ENCODE measurements at regions not wholly inside any gene's neighbourhood (a gene's known extent, or its start where the extent isn't known, plus 50 kb on each side); places are given as distances from the start of the nearest gene placed in this dataset.

GRCh38 chr22:49186293-49186692 is 641.4 kb downstream of the BRD1 start:
- CTCF ChIA-PET = no interaction called here
- H3K27ac ChIP-seq (ENCODE audit: low read length) = no peak overlapping the region
- H3K4me1 ChIP-seq (ENCODE audit: control insufficient read depth, insufficient read depth, low read length) = no peaks in the 10 kb centered on the region
- ATAC-seq (no peak), DNase-seq (ENCODE audit: low read depth, low spot score) (no peak)
- no peak overlapping the region for H3K4me3 ChIP-seq (ENCODE audit: low read depth in 2 of 2, low read length in 2 of 2)
- no peaks in the 10 kb centered on the region for H3K9me3 ChIP-seq (ENCODE audit: control insufficient read depth, insufficient read depth, low read depth, low read length)
- in situ Hi-C loops (cut with HindIII; ENCODE audit: low pct_unique_long_range_greater_than_20kb, low sequenced_read_pairs) (no loop called here), intact Hi-C loops (cut with micrococcal nuclease; ENCODE audit: unreplicated experiment) (no loop called here)
- no peaks in the 10 kb centered on the region; the same call in 1 of the 2 replicates for H3K27me3 ChIP-seq (ENCODE audit: control insufficient read depth, insufficient read depth, low read length)
- TF ChIP-seq CTCF (IDR thresholded peaks at IDR 0.05) = no peak
- no peak for TF ChIP-seq TCF7L2 (IDR thresholded peaks at IDR 0.05; ENCODE audit: low read depth, low read length)
- no peak for TF ChIP-seq SIN3A (IDR thresholded peaks at IDR 0.05; ENCODE audit: borderline replicate concordance, insufficient read depth, low read depth, low read length)
- TF ChIP-seq POLR2AphosphoS5 (IDR thresholded peaks at IDR 0.05; ENCODE audit: low read depth, low read length) = no peak
- TF ChIP-seq REST (IDR thresholded peaks at IDR 0.05; ENCODE audit: insufficient read depth in 1 of 2, low read depth in 2 of 2, low read length in 1 of 2) = no peak
- no peaks in the 10 kb centered on the region for H3K36me3 ChIP-seq (ENCODE audit: control insufficient read depth, insufficient read depth, low read length)
- POLR2A ChIA-PET = no interaction called here
- BruUV-seq (replicated peaks) = no TSS peak

GRCh38 chr22:49185312-49185969 is 642.2 kb downstream of the BRD1 start:
- Histone ChIP-seq H3K9me3 (ENCODE audit: control insufficient read depth, insufficient read depth, low read depth, low read length) (no peaks in the 10 kb centered on the region), H3K27me3 (ENCODE audit: control insufficient read depth, insufficient read depth, low read length) (no peaks in the 10 kb centered on the region; the same call in 1 of the 2 replicates), H3K4me3 (ENCODE audit: low read depth in 2 of 2, low read length in 2 of 2) (no peak overlapping the region), H3K36me3 (ENCODE audit: control insufficient read depth, insufficient read depth, low read length) (no peaks in the 10 kb centered on the region), H3K27ac (ENCODE audit: low read length) (no peak overlapping the region), H3K4me1 (ENCODE audit: control insufficient read depth, insufficient read depth, low read length) (no peaks in the 10 kb centered on the region)
- no peak for ATAC-seq
- intact Hi-C loops (cut with micrococcal nuclease; ENCODE audit: unreplicated experiment) = no loop called here
- ChIA-PET CTCF (no interaction called here), POLR2A (no interaction called here)
- TF ChIP-seq CTCF (IDR thresholded peaks at IDR 0.05) = no peak
- no peak for TF ChIP-seq POLR2AphosphoS5 (IDR thresholded peaks at IDR 0.05; ENCODE audit: low read depth, low read length)
- TF ChIP-seq TCF7L2 (IDR thresholded peaks at IDR 0.05; ENCODE audit: low read depth, low read length) = no peak
- no peak for TF ChIP-seq SIN3A (IDR thresholded peaks at IDR 0.05; ENCODE audit: borderline replicate concordance, insufficient read depth, low read depth, low read length)
- no peak for TF ChIP-seq REST (IDR thresholded peaks at IDR 0.05; ENCODE audit: insufficient read depth in 1 of 2, low read depth in 2 of 2, low read length in 1 of 2)
- in situ Hi-C loops (cut with HindIII; ENCODE audit: low pct_unique_long_range_greater_than_20kb, low sequenced_read_pairs) = no loop called here
- BruUV-seq (replicated peaks) = no TSS peak
- no peak for DNase-seq (ENCODE audit: low read depth, low spot score)

Data from Panc1 (cell line).